HG03342 (cell line): ENCODE measurements at regions not wholly inside any gene's neighbourhood (a gene's known extent, or its start where the extent isn't known, plus 50 kb on each side); places are given as distances from the start of the nearest gene placed in this dataset.
"Not testable (repeated sequence)": the region's sequence is repeated elsewhere in the genome, so short reads cannot be mapped to it uniquely, and the experiment has no call there.

Source experiments
- ATAC-seq: cut with Tn5 transposase; IDR thresholded peaks from one replicate; pipeline ENCODE4 v1.9.1; 2021; ENCODE audit warnings: mild to moderate bottlenecking, moderate library complexity; ENCODE audit not compliant: unreplicated experiment

DNA sequence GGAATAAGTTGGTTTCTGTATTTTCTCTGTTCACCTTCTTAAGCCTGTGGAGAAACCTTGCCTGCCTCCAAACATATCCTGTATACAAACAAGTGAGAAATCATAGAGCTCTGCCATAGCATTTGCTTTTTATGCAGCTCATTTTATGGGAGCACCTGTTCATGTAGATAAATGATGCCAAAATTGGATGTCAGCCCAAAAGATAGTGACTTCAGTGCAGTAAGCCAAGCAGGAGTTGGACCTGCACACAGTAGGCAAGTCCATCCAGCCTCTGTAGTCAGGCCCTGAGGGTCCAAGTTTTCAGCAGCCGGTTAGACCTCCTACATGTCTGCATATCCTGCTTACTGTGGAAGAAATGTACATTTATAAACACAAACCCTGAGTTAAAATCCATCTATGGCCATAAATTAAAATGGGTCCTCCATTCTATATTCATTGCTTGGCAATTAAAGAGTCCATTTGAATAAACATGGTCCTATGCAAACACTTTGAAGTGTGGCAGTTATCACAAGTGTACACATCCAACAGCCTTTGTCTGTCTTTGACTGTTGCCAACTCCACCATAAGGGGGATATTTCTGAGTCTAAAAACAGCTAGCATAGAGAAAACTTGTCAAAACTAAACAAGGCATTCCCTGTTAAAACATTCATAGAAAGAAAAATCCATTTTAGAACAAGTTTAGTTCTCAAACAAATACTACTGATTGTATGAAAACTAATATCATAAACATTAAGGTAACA is 847.8 kb downstream of the RPS29 start:
- no peak for ATAC-seq

DNA sequence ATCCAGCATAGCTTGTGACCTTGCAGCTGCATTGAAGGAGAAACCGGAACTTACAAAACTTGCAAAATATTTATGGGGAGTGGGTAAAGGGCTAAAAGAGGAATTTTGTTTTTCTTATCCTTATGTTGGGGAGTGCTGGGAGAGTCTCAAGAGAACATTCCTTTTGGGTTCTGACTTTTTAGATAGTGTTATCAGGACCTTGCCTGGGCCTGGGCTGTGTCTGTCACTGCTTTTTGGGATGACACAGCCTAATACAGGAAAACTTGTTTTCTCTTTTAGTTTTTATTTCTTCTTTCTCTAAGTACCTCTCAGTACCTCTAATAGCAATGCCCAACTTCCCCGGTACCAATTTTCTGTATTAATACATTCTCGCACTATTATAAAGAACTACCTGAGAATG is 850.6 kb downstream of the RPS29 start:
- ATAC-seq = no peak

DNA sequence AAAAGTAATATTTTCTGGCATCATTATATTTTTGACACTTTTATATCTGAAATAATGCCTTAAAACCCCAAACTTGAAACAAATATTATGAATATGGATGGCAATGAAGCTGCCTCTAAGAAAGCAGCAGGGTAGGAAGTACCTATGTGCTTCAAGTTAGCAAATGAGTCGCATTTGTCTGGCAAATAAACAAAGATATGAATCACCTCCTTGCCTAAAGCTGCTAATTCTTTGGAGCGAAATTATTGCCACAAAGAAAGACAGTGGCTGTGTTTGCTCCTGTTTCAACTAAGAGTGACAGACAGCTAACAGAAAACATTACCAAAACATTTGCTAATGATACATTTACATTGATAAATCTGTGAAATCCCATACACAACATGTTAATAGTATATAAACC is 854.9 kb downstream of the RPS29 start:
- no peak for ATAC-seq

DNA sequence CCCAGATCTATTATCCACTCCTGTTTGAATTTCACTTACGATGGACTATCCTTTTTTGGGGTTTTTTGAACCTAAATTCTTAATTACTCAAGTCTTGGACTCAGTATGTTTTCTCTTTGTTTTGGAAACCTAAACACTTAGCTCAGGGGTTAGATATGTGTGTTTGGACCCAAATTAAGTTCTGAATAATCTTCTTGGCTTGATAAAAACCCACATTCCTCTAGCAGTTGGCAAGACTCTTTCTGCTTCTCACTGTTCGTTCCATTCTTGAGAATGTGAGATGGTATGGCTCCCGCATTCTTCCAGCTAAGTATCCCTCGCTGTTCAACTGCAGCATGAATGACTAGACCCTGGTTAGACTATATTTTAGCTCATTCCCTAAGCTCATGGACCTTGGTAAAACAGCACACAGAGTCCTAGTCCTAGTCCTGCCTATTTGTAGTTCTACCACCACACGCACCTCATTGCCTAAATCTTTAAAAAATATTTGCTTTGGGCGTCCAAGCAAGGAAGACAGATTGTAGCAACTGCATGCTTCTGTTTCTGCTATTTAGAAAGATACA is 860.0 kb downstream of the RPS29 start:
- ATAC-seq = no peak

DNA sequence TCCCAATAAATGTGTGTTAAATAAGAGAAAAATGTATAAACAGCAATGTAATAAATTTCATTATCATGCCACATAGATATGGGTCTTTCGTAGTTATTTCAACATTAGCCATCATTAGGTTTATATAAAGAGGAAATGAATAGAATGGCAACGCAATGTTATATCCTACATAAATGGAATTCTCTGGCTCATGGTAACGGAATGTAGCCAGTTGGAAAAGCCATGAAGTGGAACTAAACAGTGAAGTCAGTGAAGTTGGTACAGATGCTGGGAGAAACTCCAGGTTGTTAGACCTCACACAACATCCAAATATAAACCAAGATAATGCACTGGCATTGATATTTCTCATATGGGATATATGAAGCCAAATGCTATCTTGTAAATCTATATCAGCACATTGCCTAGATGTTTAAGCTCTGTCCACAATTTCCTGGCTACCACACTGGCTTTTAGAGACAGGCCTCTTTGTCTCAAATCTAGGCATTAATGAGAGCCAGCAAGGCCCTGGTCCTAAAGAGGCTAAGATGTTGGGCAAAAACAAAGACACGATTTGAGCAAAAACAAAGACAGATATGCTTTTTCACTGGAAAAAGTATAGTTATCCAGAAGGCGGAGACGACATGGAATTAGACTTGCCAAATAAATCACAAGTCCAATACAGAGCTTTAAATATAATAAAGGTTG is 861.0 kb downstream of the RPS29 start:
- no peak for ATAC-seq

DNA sequence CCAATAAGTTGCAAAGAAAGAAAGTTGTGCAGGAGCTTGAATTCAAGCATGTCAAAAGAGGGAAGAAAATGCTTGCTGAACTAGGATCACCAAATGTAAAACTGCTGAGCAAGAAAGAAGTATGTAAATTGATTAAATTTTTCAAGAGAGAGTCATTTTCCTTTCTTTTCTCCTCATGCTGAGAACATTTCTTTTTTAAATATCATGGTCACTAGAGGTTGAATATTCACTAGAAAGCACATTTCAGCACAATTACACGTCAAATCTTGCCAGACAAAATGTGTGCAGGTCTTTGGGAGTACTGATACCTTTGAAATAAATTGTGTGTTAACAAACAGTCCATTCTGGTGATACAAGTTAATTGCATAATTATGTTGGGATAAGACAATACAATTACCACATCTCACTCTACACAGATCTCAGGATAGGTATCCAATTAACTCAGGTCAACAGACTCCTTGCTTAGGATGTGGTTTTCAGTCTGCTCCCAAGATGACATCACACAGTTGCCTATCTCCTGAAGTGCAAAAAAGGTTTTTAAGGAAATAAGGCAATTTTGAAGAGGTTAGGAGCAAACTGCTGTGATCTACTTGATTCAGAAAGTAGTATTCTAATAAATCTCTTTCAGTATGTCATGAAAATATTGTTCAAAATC is 862.2 kb downstream of the RPS29 start:
- no peak for ATAC-seq

DNA sequence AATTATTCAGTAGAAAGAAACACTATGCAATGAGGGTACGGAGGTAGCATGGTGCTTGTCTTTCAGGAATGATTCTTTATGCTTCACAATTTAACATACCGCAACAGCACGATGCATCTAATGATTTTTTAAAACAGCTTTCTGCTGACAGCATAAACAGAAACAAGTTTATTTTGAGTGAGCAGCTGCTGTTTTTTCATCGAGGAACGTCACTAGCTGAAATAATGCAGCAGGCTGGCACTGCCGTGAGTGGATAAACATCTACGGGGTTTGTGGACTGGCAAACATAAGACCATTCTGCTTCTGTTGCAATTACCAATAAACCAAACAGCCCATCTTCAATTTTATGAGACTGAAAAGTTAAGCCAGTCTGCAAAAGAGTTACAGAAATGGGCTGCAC is 871.8 kb downstream of the RPS29 start:
- no peak for ATAC-seq

DNA sequence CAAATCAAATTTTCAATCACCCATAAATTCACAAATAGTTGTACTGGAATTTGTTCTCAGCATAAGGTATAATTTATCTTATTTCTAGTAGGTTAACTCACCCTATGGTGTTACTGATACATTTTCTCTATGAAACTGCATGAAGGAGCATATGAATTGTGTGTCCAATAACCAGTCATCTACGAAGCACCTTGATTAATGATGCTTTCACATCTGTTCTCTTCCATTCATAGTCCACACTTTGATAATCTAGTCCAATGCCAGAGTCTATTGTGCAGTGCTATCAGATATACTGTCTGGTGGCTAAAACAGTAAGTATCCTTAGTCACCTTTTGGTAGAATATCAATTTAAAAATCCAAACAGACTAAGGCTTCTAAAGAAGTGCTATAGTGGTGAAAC is 876.0 kb downstream of the RPS29 start:
- ATAC-seq = no peak

DNA sequence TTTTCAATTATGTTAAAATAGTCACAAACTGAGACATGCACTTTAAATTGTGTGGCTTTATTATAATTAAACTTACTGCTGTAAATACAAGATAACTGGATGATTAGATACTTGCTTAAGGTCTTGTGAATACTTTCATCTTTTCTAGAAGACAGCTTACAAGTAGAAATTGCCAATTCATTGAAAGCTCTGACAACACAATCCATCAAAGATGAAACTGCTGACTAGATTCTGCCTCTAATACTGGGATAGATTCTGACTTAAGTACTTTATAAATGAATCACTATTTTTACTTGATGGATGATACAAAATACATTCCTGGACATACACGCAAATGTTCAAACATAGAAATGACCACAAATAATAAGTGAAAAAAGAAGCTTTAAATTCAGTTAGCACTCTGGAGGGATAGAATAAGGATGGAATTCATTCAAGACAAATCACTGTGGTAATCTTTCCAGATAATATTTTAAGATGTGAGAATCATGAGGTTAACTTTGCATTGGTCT is 876.8 kb downstream of the RPS29 start:
- no peak for ATAC-seq

DNA sequence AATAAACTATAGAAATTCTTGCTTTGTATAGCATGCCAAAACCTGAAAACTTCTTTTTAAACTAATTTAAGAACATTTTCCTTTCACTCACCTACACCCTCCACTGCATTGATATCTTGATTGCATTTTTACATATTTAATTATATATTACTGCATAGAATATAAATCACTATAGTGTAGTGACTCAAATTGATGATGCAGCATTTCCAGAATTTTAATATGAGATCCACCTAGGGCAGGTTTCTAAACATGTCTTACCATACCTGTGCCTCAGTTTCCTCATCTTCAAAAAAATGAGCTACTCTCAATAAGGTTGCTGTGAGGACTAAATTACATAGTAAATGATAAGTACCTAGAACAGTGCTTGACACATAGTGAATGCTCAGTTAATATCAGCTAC is 881.5 kb downstream of the RPS29 start:
- no peak for ATAC-seq

DNA sequence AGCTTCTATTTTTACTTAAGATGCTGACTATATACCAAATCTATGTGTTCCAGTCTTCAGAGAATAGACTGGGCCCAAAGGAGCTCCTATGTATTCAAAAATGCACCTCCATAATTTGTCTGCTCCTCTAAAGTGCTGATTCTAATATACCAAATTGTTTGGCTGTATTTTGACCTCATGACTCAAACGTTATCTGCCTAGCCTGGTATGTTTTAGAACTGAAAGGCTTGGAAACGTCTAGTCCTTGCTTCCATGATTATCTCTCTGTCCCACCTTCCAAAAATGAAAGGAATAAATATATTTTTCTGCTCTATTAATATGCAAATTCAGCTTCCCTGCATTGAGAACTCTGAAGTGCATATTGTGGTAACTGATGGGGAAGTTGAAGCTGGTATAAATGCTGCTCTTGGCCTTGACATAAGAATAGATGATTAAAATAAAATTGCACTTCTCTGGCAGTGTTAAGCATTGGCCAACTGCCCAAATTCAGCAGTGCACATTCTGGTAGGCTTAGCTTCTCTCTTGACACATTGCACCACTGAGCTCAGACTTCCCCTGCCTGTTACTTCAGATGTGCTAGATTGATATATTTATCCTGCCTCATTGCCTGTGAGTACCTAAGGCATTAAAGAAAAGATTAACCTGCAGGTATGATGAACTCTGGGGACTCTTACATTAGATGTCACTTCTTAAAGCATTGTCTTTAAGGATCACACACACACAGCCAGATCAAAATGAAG is 882.3 kb downstream of the RPS29 start:
- ATAC-seq = no peak

DNA sequence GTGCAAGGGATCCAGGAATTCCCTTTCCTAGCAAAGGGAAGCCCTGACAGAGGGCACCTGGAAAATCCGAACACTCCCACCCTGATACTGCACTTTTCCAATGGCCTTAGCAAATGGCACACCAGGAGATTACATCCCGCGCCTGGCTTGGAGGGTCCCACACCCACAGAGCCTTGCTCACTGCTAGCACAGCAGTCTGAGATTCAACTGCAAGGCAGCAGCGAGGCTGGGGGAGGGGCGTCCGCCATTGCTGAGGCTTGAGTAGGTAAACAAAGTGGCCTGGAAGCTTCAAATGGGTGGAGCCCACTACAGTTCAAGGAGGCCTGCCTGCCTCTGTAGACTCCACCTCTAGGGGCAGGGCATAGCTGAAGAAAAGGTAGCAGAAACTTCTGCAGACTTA is 888.8 kb downstream of the RPS29 start:
- ATAC-seq = not testable (repeated sequence)

DNA sequence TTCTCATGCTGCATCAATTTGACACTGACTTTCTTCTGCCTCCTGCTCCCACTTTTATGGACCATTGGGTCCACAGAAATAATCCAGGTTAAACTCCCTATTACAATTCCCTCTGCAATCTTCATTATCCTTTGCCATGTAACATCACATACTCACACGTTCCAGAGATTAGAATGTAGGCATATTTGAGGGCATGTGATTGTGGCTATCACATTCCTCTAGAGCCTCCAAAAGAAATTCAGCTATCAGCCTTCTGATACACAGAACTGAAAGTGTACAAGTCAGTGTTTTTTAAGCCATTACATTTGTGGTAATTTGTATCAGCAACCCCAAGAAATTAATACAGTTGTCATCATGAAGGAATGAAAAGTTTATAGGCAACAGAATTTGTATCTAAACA is 892.4 kb downstream of the RPS29 start:
- no peak for ATAC-seq

DNA sequence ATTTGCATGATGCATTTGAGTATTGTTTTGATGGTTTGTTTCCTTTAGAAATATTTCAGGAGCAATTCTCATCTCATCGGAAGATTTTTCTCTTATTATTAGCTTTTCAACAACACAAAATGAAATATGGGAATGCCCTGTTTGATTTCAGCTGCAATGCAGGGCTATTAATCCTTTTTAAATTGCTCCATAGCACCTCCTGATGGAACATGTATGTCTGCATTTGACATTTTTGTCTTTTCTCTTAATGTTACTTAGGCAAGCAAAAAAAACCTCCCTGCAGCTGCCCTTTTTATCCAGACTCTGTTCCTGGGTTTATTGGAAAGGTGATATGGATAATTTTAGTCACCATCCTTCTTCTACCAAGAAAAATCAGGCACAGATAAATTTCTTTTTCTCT is 895.8 kb downstream of the RPS29 start:
- no peak for ATAC-seq

DNA sequence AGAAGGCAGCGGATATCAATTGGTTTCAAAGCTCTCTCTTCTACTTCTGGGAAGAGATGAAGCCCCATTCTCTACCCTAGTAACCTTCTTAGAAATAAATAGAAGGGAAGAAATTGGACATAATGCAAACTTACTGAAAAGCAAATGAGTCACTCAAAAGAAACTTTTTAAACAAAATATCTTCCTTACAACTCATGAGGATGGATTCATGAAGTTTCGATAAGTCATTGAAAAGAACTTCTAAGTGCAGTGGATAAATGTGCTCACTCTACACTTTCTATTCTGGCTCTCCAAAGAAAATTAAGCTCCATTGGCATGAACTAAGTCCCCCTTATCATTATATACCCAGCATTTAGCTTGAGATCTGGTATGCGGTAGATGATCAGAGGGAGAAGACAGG is 899.5 kb downstream of the RPS29 start:
- ATAC-seq = no peak

DNA sequence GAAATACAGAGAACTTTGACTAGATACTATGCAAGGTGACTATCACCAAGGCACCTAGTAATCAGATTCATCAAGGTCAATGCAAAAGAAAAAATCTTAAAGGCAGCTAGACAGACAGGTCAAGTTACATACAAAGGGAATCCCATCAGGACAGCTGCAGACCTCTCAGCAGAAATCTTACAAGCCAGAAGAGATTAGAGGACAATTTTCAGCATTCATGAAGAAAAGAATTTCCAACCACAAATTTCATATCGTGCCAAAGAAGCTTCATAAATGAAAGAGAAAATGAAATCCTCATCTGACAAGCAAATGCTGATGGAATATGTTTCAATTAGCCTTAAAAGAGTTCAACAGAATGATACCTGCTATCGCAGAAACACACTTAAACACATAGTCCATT is 913.7 kb downstream of the RPS29 start:
- no peak for ATAC-seq

DNA sequence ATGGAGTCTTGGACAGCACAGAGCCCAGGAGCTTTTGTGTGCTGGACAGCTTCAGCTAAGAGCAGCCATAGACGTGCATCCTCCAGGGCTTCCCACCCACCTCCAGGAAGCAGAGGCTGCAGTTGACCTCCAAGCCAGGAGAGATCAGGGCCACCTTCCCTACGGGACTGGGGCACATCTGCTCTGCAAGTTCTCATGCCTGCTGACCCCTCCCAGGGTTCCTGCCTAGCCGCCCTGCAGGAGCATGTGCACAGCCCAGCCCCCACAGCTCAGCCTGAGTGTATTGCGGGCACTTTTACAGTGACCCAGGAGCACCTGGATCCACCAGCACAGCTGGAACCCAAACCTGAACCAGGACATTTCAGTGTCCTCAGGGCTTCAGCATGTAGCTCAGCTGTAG is 915.2 kb downstream of the RPS29 start:
- ATAC-seq = no peak

DNA sequence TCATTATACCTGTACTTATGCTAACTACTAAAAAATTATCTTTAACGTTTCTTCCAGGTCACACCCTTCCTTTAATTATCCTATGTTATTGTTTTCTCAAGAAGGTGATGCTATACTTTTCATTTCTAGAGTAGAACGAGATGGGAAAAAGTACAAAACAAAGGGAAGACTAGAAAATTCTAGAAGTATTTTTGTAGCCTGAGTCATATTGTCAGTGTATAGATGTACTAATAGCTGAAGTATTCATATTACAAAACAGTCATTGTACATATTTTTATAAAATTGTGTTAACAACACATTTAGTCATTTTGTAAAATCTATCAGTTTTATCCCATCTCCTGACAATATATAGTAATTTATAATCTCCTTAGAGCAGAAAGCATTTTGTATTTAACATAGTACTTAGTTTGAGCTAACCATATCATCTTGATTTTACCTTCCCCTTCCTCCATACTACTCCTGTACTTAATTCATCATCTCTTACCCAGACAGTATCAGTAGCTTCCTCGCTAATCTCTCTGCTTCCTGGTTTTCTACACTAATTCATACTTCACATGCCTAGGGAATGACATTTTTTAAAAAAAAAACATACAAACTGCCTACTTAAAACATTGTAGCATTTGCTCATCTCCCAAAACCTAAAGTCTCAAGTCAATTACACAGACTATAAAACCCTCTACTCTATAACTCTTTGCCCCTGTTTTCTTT is 920.9 kb downstream of the RPS29 start:
- no peak for ATAC-seq

DNA sequence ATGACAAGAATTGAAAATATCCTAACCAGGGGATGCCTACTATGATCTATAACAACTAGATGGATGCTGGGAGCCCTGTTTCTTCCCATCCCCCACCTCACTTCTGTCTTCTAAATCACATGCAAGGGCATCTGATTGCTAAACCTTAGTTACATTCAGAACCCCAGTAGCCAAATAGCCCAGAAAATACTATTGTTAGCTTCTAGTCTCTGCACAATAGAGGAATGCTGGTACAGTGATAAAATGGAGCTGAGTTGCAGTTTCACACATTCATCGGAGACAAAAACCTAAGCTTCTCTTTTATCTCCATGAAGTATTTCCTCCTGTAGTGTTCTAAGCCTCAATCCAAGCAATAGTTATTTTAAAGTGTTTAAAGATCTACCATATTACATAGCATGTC is 942.9 kb downstream of the RPS29 start:
- ATAC-seq = no peak

DNA sequence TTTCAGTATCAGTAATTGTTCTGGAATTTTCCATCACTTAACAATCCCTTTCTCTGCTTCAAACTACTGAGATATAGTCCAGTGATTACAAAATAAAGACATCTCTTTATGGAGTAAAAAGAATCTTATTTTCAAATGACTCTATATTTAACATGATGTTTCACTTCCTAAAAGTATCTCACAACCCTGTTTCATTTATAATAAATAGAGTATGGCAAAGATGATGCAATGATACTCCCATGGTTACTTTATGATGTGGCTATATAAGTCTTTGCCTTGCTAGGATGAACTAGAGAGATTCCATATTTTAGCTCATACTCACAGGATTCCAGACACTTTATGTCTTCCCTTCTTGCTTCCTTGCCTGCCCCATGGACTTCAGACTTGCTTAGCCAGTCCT is 953.5 kb upstream of the MDGA2 start:
- ATAC-seq = no peak
